HEK293 (cell line): ENCODE measurements at regions not wholly inside any gene's neighbourhood (a gene's known extent, or its start where the extent isn't known, plus 50 kb on each side); places are given as distances from the start of the nearest gene placed in this dataset.

ENCODE experiments used
- CTCF ChIA-PET: fragments of 350-600 bp; formaldehyde crosslinking; extraction: SDS; loops from one replicate; lab custom pipeline; 2021; ENCODE audit warnings: antibody characterized with exemption; lab: Yijun Ruan, JAX
- POLR2A ChIA-PET: fragments of 300-600 bp; formaldehyde crosslinking; extraction: SDS; loops from one replicate; lab custom pipeline; 2020; ENCODE audit warnings: antibody characterized with exemption, inconsistent platforms; lab: Yijun Ruan, JAX
- H3K27ac ChIP-seq: fragments of 200-500 bp; sonication (Bioruptor generic); 2 replicates; pipeline ENCODE4 v1.5.1; 2014; ENCODE audit warnings: low read depth, low read length, control low read depth, inconsistent platforms; ENCODE audit errors: extremely low read depth
- H3K36me3 ChIP-seq, 2 experiments: fragments of 200-500 bp in 1 of 2; sonication (Bioruptor generic) in 1 of 2; 1 replicate in 1 of 2; 2 replicates in 1 of 2; pipeline ENCODE4 v1.5.1; 2014 to 2017; ENCODE audit warnings: inconsistent platforms in 2 of 2, low read length in 2 of 2; ENCODE audit not compliant: control insufficient read depth in 2 of 2, insufficient read depth in 1 of 2
- H3K4me1 ChIP-seq: fragments of 200-500 bp; sonication (Bioruptor generic); 2 replicates; pipeline ENCODE4 v1.5.1; 2014; ENCODE audit warnings: mild to moderate bottlenecking, low read length, inconsistent platforms; ENCODE audit not compliant: control insufficient read depth, insufficient read depth
- H3K4me3 ChIP-seq: 2 replicates; pipeline ENCODE4 v1.5.1; 2011; ENCODE audit warnings: low read depth, mild to moderate bottlenecking, control low read depth, low read length, moderate library complexity
- H3K9me3 ChIP-seq: fragments of 200-500 bp; sonication (Bioruptor generic); 2 replicates; pipeline ENCODE4 v1.5.1; 2014; ENCODE audit warnings: low read depth, low read length, inconsistent platforms; ENCODE audit not compliant: control insufficient read depth, insufficient read depth
- ELK4 ChIP-seq: IDR thresholded peaks from 2 replicates; pipeline ENCODE4 v1.6.1; 2011; ENCODE audit warnings: mild to moderate bottlenecking, low read depth, low read length, borderline replicate concordance
- GFI1B ChIP-seq: fragments of 450-650 bp; formaldehyde crosslinking; IDR thresholded peaks from 2 replicates; pipeline ENCODE4 v1.5.1; 2016; ENCODE audit warnings: missing biosample characterization, missing genetic modification characterization
- HIC1 ChIP-seq: fragments of 450-650 bp; formaldehyde crosslinking; IDR thresholded peaks from 2 replicates; pipeline ENCODE4 v1.5.1; 2016; ENCODE audit warnings: missing biosample characterization, missing genetic modification characterization
- PRDM6 ChIP-seq: fragments of 450-650 bp; formaldehyde crosslinking; IDR thresholded peaks from 2 replicates; pipeline ENCODE4 v1.5.1; 2017; ENCODE audit warnings: missing biosample characterization, missing genetic modification characterization
- SP7 ChIP-seq: fragments of 450-650 bp; formaldehyde crosslinking; IDR thresholded peaks from 2 replicates; pipeline ENCODE4 v1.5.1; 2016; ENCODE audit warnings: missing biosample characterization, missing genetic modification characterization
- TRIM28 ChIP-seq: IDR thresholded peaks from 2 replicates; pipeline ENCODE4 v1.6.1; 2011; ENCODE audit warnings: low read length, control low read depth, borderline replicate concordance
- ZBTB1 ChIP-seq: fragments of 450-650 bp; formaldehyde crosslinking; IDR thresholded peaks from 2 replicates; pipeline ENCODE4 v1.5.1; 2016; ENCODE audit warnings: missing biosample characterization, missing genetic modification characterization
- ZFP41 ChIP-seq: fragments of 450-650 bp; formaldehyde crosslinking; IDR thresholded peaks from 2 replicates; pipeline ENCODE4 v1.5.1; 2016; ENCODE audit warnings: missing biosample characterization, missing genetic modification characterization, borderline replicate concordance
- ZNF114 ChIP-seq: fragments of 450-650 bp; formaldehyde crosslinking; IDR thresholded peaks from 2 replicates; pipeline ENCODE4 v1.5.0; 2017; ENCODE audit warnings: missing biosample characterization, missing genetic modification characterization
- ZNF133 ChIP-seq: fragments of 450-650 bp; formaldehyde crosslinking; IDR thresholded peaks from 2 replicates; pipeline ENCODE4 v1.5.1; 2016; ENCODE audit warnings: missing biosample characterization, missing genetic modification characterization
- ZNF138 ChIP-seq: fragments of 450-650 bp; formaldehyde crosslinking; IDR thresholded peaks from 2 replicates; pipeline ENCODE4 v1.5.1; 2016; ENCODE audit warnings: missing biosample characterization, missing genetic modification characterization, borderline replicate concordance
- ZNF140 ChIP-seq: fragments of 450-650 bp; formaldehyde crosslinking; IDR thresholded peaks from 2 replicates; pipeline ENCODE4 v1.5.1; 2016; ENCODE audit warnings: missing biosample characterization, missing genetic modification characterization
- ZNF18 ChIP-seq: fragments of 450-650 bp; formaldehyde crosslinking; IDR thresholded peaks from 2 replicates; pipeline ENCODE4 v1.5.1; 2016; ENCODE audit warnings: missing biosample characterization, missing genetic modification characterization
- ZNF184 ChIP-seq: fragments of 450-650 bp; IDR thresholded peaks from 2 replicates; pipeline ENCODE4 v1.5.1; 2018; ENCODE audit warnings: missing biosample characterization, mild to moderate bottlenecking, missing genetic modification characterization
- ZNF274 ChIP-seq, 2 experiments: fragments of 200-500 bp in 1 of 2; fragments of 450-650 bp in 1 of 2; sonication (Bioruptor generic) in 1 of 2; formaldehyde crosslinking in 1 of 2; IDR thresholded peaks; 2 replicates each; pipeline versions ENCODE4 v1.5.1 to v1.6.1; 2014 to 2016; ENCODE audit warnings: borderline replicate concordance in 1 of 2, inconsistent platforms in 1 of 2, low read length in 1 of 2, missing biosample characterization in 1 of 2, missing genetic modification characterization in 1 of 2
- ZNF302 ChIP-seq: fragments of 450-650 bp; formaldehyde crosslinking; IDR thresholded peaks from 2 replicates; pipeline ENCODE4 v1.5.1; 2016; ENCODE audit warnings: missing biosample characterization, missing genetic modification characterization, low read depth
- ZNF324 ChIP-seq: fragments of 450-650 bp; formaldehyde crosslinking; IDR thresholded peaks from 2 replicates; pipeline ENCODE4 v1.5.1; 2016; ENCODE audit warnings: missing biosample characterization, missing genetic modification characterization
- ZNF529 ChIP-seq: fragments of 450-650 bp; formaldehyde crosslinking; IDR thresholded peaks from 2 replicates; pipeline ENCODE4 v1.5.1; 2017; ENCODE audit warnings: missing genetic modification characterization, missing biosample characterization; ENCODE audit not compliant: insufficient replicate concordance
- ZNF560 ChIP-seq: fragments of 450-650 bp; formaldehyde crosslinking; IDR thresholded peaks from 2 replicates; pipeline ENCODE4 v1.5.1; 2017; ENCODE audit warnings: missing biosample characterization, missing genetic modification characterization, borderline replicate concordance
- ZNF600 ChIP-seq: fragments of 450-650 bp; formaldehyde crosslinking; IDR thresholded peaks from 2 replicates; pipeline ENCODE4 v1.5.1; 2016; ENCODE audit warnings: missing biosample characterization, missing genetic modification characterization
- ZNF624 ChIP-seq: fragments of 450-650 bp; formaldehyde crosslinking; IDR thresholded peaks from 2 replicates; pipeline ENCODE4 v1.5.1; 2017; ENCODE audit warnings: missing biosample characterization, missing genetic modification characterization
- ZNF76 ChIP-seq: fragments of 450-650 bp; formaldehyde crosslinking; IDR thresholded peaks from 2 replicates; pipeline ENCODE4; 2016; ENCODE audit warnings: low read depth, missing biosample characterization, missing genetic modification characterization, borderline replicate concordance
- ZNF768 ChIP-seq: fragments of 450-650 bp; formaldehyde crosslinking; IDR thresholded peaks from 2 replicates; pipeline ENCODE4 v1.5.1; 2018; ENCODE audit warnings: missing biosample characterization, mild to moderate bottlenecking, missing genetic modification characterization
- ZNF837 ChIP-seq: fragments of 450-650 bp; formaldehyde crosslinking; IDR thresholded peaks from 2 replicates; pipeline ENCODE4 v1.5.1; 2016; ENCODE audit warnings: missing biosample characterization, missing genetic modification characterization
- ZNF843 ChIP-seq: fragments of 450-650 bp; formaldehyde crosslinking; IDR thresholded peaks from 2 replicates; pipeline ENCODE4 v1.5.1; 2016; ENCODE audit warnings: missing biosample characterization, missing genetic modification characterization
- ZSCAN30 ChIP-seq: fragments of 450-650 bp; IDR thresholded peaks from 2 replicates; pipeline ENCODE4 v1.5.1; 2018; ENCODE audit warnings: missing biosample characterization, mild to moderate bottlenecking, missing genetic modification characterization, moderate library complexity
- TF ChIP-seq, protein P1 (sequence below): fragments of 450-650 bp; formaldehyde crosslinking; IDR thresholded peaks from 2 replicates; pipeline ENCODE4 v1.5.1; 2016; ENCODE audit warnings: missing biosample characterization, missing genetic modification characterization
- TF ChIP-seq, protein P2 (sequence below): fragments of 450-650 bp; formaldehyde crosslinking; IDR thresholded peaks from 2 replicates; pipeline ENCODE4 v1.5.1; 2016; ENCODE audit warnings: missing biosample characterization, missing genetic modification characterization

DNA sequence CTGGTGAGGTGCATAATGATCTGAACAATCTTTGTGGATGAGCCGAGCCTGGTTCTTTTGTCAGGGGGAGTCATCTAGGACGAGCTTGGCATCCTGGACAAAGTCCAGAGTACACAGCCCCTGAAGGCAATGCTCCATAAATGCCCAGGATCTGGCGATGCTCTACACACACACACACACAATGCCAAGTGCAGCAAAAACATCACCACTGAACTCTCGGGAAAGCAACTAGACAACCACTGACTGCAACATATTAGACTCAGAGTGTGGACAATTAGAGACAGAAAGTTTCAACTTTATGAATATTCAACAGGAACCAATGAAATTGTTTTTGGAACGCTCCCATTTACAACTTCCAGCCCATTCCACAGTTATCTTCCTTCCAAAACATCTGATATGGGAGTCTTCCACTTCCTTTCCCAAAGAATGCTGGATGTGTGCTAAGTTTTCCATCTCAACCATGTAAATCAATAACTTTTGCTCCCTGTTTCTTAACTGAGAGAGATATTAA, 227.6 kb upstream of the ANKRD55 start:
- POLR2A ChIA-PET: no interaction called here
- Histone ChIP-seq H3K4me1 (peaks cover 15% of the 10 kb centered on the region), H3K9me3 (no peaks in the 10 kb centered on the region), H3K36me3 (no peaks in the 10 kb centered on the region), H3K4me3 (no peak overlapping the region), H3K27ac (no peak overlapping the region)
- TF ChIP-seq ZNF133 (tag by site-specific recombination): no peak
- no peak for TF ChIP-seq ZNF184
- TF ChIP-seq ZNF76 (tag by site-specific recombination): no peak
- TF ChIP-seq ZNF138 (tag by site-specific recombination): no peak
- no peak for TF ChIP-seq ZNF768 (tag by site-specific recombination)
- no peak for TF ChIP-seq GFI1B (tag by site-specific recombination)
- no peak for TF ChIP-seq ZFP41 (tag by site-specific recombination)
- no peak for TF ChIP-seq ZNF114
- TF ChIP-seq PRDM6 (tag by site-specific recombination): no peak
- TF ChIP-seq ZNF302 (tag by site-specific recombination): no peak
- TF ChIP-seq ZNF560 (tag by site-specific recombination): no peak
- TF ChIP-seq TRIM28: no peak
- TF ChIP-seq ZNF529: no peak
- TF ChIP-seq ZNF837: no peak
- TF ChIP-seq HIC1 (tag by site-specific recombination): no peak
- TF ChIP-seq ZNF274 (IDR thresholded peaks at IDR 0.05; ENCODE audit: low read length): no peak
- no peak for TF ChIP-seq ZNF274 (tag by site-specific recombination; IDR thresholded peaks at IDR 0.05; ENCODE audit: borderline replicate concordance)
- TF ChIP-seq ZNF624 (tag by site-specific recombination): no peak
- CTCF ChIA-PET: interaction anchor here (0.5 to 1.5 kb wide), 2 partner anchors 8 to 189 kb away, joined by 4 to 7 read pairs; no protein-coding TSS in a partner anchor

GRCh38 chr5:56460195-56460546, 227.0 kb upstream of the ANKRD55 start:
- Histone ChIP-seq H3K4me3 (no peak overlapping the region), H3K27ac (no peak overlapping the region), H3K9me3 (no peaks in the 10 kb centered on the region), H3K4me1 (peaks cover 15% of the 10 kb centered on the region), H3K36me3 (no peaks in the 10 kb centered on the region)
- CTCF ChIA-PET: interaction anchor here (1.5 kb wide), 1 partner anchor 9 kb away, joined by 4 read pairs; no protein-coding TSS in a partner anchor
- POLR2A ChIA-PET: no interaction called here
- TF ChIP-seq ELK4 (no peak), ZNF76 (tag by site-specific recombination) (no peak), ZNF324 (tag by site-specific recombination) (no peak), ZNF18 (tag by site-specific recombination) (no peak), ZNF600 (tag by site-specific recombination) (no peak), SP7 (no peak), ZNF140 (tag by site-specific recombination) (no peak), ZBTB1 (tag by site-specific recombination) (no peak), ZNF843 (tag by site-specific recombination) (no peak), ZSCAN30 (tag by site-specific recombination) (no peak)
- TF ChIP-seq, protein P1, sequence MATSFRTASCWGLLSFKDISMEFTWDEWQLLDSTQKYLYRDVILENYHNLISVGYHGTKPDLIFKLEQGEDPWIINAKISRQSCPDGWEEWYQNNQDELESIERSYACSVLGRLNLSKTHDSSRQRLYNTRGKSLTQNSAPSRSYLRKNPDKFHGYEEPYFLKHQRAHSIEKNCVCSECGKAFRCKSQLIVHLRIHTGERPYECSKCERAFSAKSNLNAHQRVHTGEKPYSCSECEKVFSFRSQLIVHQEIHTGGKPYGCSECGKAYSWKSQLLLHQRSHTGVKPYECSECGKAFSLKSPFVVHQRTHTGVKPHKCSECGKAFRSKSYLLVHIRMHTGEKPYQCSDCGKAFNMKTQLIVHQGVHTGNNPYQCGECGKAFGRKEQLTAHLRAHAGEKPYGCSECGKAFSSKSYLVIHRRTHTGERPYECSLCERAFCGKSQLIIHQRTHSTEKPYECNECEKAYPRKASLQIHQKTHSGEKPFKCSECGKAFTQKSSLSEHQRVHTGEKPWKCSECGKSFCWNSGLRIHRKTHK (tag by site-specific recombination): no peak
- TF ChIP-seq, protein P2, sequence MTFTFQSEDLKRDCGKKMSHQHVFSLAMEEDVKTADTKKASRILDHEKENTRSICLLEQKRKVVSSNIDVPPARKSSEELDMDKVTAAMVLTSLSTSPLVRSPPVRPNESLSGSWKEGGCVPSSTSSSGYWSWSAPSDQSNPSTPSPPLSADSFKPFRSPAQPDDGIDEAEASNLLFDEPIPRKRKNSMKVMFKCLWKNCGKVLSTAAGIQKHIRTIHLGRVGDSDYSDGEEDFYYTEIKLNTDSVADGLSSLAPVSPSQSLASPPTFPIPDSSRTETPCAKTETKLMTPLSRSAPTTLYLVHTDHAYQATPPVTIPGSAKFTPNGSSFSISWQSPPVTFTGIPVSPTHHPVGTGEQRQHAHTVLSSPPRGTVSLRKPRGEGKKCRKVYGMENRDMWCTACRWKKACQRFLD (tag by site-specific recombination): no peak
